Kidney (tissue), 13 donors: ENCODE measurements at regions not wholly inside any gene's neighbourhood (a gene's known extent, or its start where the extent isn't known, plus 50 kb on each side); places are given as distances from the start of the nearest gene placed in this dataset.

Experiments used
- DNase-seq, 5 donors: peaks; one replicate each; pipeline ENCODE4 v3.0.0-alpha.2; 2013 to 2020
- FAIRE-seq: peaks from 2 replicates; lab custom pipeline; 2012; peaks lifted over from hg19 to GRCh38; lab: Jason Lieb, UNC
- H3K27ac ChIP-seq, 2 donors: one replicate each; pipeline ENCODE4 v1.7.0; 2013; ENCODE audit warnings: low read depth in 2 of 2, low read length in 2 of 2, inconsistent platforms in 1 of 2
- H3K27me3 ChIP-seq: one replicate; pipeline ENCODE4 v1.7.1; 2013; ENCODE audit warnings: low read length, inconsistent platforms; ENCODE audit not compliant: control insufficient read depth, insufficient read depth
- H3K36me3 ChIP-seq, 3 donors: one replicate each; pipeline versions ENCODE4 v1.7.0 to v1.7.1; 2013; ENCODE audit warnings: low read length in 3 of 3, control low read depth in 1 of 3, inconsistent platforms in 1 of 3; ENCODE audit not compliant: insufficient read depth in 3 of 3, control insufficient read depth in 2 of 3
- H3K4me1 ChIP-seq, 3 donors: one replicate each; pipeline versions ENCODE4 v1.7.0 to v1.7.1; 2013; ENCODE audit warnings: low read length in 3 of 3, inconsistent platforms in 1 of 3, low read depth in 1 of 3; ENCODE audit not compliant: control insufficient read depth in 2 of 3, insufficient read depth in 2 of 3
- H3K4me3 ChIP-seq, 3 donors: one replicate each; pipeline versions ENCODE4 v1.7.0 to v1.8.1; 2013; ENCODE audit warnings: low read length in 3 of 3, control low read depth in 1 of 3, inconsistent platforms in 1 of 3
- H3K9ac ChIP-seq, 3 donors: one replicate each; pipeline versions ENCODE4 v1.7.0 to v1.7.1; 2013; ENCODE audit warnings: low read length in 3 of 3, control low read depth in 1 of 3, inconsistent platforms in 1 of 3
- H3K9me3 ChIP-seq, 3 donors: one replicate each; pipeline versions ENCODE4 v1.7.0 to v1.7.1; 2013; ENCODE audit warnings: low read length in 3 of 3, control low read depth in 1 of 3, inconsistent platforms in 1 of 3; ENCODE audit not compliant: control insufficient read depth in 2 of 3, insufficient read depth in 1 of 3
- CTCF ChIP-seq: IDR thresholded peaks from 3 replicates; pipeline ENCODE4 v1.5.1; 2012; ENCODE audit warnings: mild to moderate bottlenecking, moderate library complexity, borderline replicate concordance; ENCODE audit not compliant: insufficient read depth; ENCODE audit errors: extremely low read depth
- intact Hi-C: fragments of 100-400 bp; cut with DNase I; formaldehyde crosslinking; loops from one replicate; pipeline ENCODE4 v1.11.1; 2022
- donor health status: control.
- donor health status: control.
- donor health status: control.
- donor health status: control.
- donor health status: control.
- donor health status: DM: yes; HTN: yes; CAD: no.
- donor health status: Normal renal cell carcinoma (clear cell type).

- FAIRE-seq: no peak
- no peak for TF ChIP-seq CTCF
Observed at GRCh38 chr7:86964973-86965726, 94.3 kb downstream of the ELAPOR2 start.

GRCh38 chr7:86963599-86964230, 95.7 kb downstream of the ELAPOR2 start:
- no peak overlapping the region for H3K4me3 ChIP-seq
- H3K27me3 ChIP-seq: no peaks in the 10 kb centered on the region
- H3K9ac ChIP-seq: no peak overlapping the region
- no peak for TF ChIP-seq CTCF
- intact Hi-C loops: no loop called here
- no peaks in the 10 kb centered on the region for H3K36me3 ChIP-seq
- no peaks in the 10 kb centered on the region for H3K9me3 ChIP-seq
- DNase-seq (no peak), FAIRE-seq (no peak)
- peaks cover 0 to 4% (median 0%) of the 10 kb centered on the region in 3 donors for H3K4me1 ChIP-seq
- no peak overlapping the region for H3K27ac ChIP-seq

More at GRCh38 chr7:86964973-86965726, 94.3 kb downstream of the ELAPOR2 start:
- Histone ChIP-seq H3K27me3 (no peaks in the 10 kb centered on the region), H3K4me3 (no peak overlapping the region), H3K36me3 (no peaks in the 10 kb centered on the region), H3K27ac (no peak overlapping the region), H3K9ac (no peak overlapping the region), H3K9me3 (no peaks in the 10 kb centered on the region), H3K4me1 (peaks cover 0 to 4% (median 0%) of the 10 kb centered on the region in 3 donors)
- intact Hi-C loops: no loop called here
- DNase-seq: no peak

GRCh38 chr7:86962623-86963022, 96.8 kb downstream of the ELAPOR2 start:
- Histone ChIP-seq H3K27me3 (no peaks in the 10 kb centered on the region), H3K4me3 (no peak overlapping the region), H3K9me3 (no peaks in the 10 kb centered on the region), H3K9ac (no peak overlapping the region), H3K36me3 (no peaks in the 10 kb centered on the region), H3K4me1 (peaks cover 0 to 4% (median 0%) of the 10 kb centered on the region in 3 donors), H3K27ac (no peak overlapping the region)
- intact Hi-C loops: no loop called here
- TF ChIP-seq CTCF: no peak
- FAIRE-seq: no peak
- DNase-seq: no peak
